Lower lobe of right lung (tissue), 2 donors: ENCODE measurements at regions not wholly inside any gene's neighbourhood (a gene's known extent, or its start where the extent isn't known, plus 50 kb on each side); places are given as distances from the start of the nearest gene placed in this dataset.

ENCODE experiments used
- ATAC-seq, 2 donors: fragments of 200-7000 bp; cut with Tn5 transposase; one replicate each; pipeline ENCODE4 v1.9.1; 2020 to 2022; ENCODE audit warnings: mild to moderate bottlenecking in 2 of 2, moderate library complexity in 2 of 2
- DNase-seq: peaks from one replicate; pipeline ENCODE4 v3.0.0-alpha.2; 2020
- H3K27ac ChIP-seq: fragments of 200-600 bp; one replicate; pipeline ENCODE4 v1.8.0; 2022
- H3K27me3 ChIP-seq: fragments of 200-600 bp; one replicate; pipeline ENCODE4 v1.8.0; 2022; ENCODE audit warnings: low read depth
- H3K36me3 ChIP-seq: fragments of 200-600 bp; one replicate; pipeline ENCODE4 v1.8.0; 2022; ENCODE audit warnings: mild to moderate bottlenecking
- H3K4me1 ChIP-seq: fragments of 200-600 bp; one replicate; pipeline ENCODE4 v1.8.0; 2022
- H3K4me3 ChIP-seq: fragments of 200-600 bp; one replicate; pipeline ENCODE4 v1.8.0; 2022; ENCODE audit warnings: mild to moderate bottlenecking
- H3K9me3 ChIP-seq: fragments of 200-600 bp; one replicate; pipeline ENCODE4 v1.8.0; 2022
- CTCF ChIP-seq: fragments of 200-600 bp; IDR thresholded peaks from one replicate; pipeline ENCODE4 v1.8.0; 2022; ENCODE audit warnings: antibody characterized with exemption, mild to moderate bottlenecking
- intact Hi-C: fragments of 100-400 bp; cut with DNase I; formaldehyde crosslinking; loops from one replicate; pipeline ENCODE4 v1.11.0; 2022
- donor health status: DM: no; HTN: yes; CAD: no; lungs with severe emphysema.

GRCh38 chr14:56900726-56901125 is 90.4 kb upstream of the OTX2 start:
- intact Hi-C loops = no loop called here
- Histone ChIP-seq H3K4me3 (no peak overlapping the region), H3K36me3 (no peaks in the 10 kb centered on the region), H3K27ac (no peak overlapping the region), H3K27me3 (no peaks in the 10 kb centered on the region), H3K4me1 (no peaks in the 10 kb centered on the region), H3K9me3 (no peaks in the 10 kb centered on the region)
- DNase-seq (no peak), ATAC-seq (no peak)
- no peak for TF ChIP-seq CTCF

- intact Hi-C loops = no loop called here
- Histone ChIP-seq H3K36me3 (no peaks in the 10 kb centered on the region), H3K4me3 (no peak overlapping the region), H3K27me3 (no peaks in the 10 kb centered on the region), H3K4me1 (no peaks in the 10 kb centered on the region), H3K9me3 (no peaks in the 10 kb centered on the region), H3K27ac (no peak overlapping the region)
- TF ChIP-seq CTCF = no peak
- ATAC-seq (no peak), DNase-seq (no peak)
Observed at GRCh38 chr14:56899829-56900228, 89.5 kb upstream of the OTX2 start.

- no peaks in the 10 kb centered on the region for H3K4me1 ChIP-seq
- DNase-seq (no peak), ATAC-seq (no peak)
Observed at GRCh38 chr14:56896922-56897321, 86.6 kb upstream of the OTX2 start.

GRCh38 chr14:56896231-56896630 is 86.0 kb upstream of the OTX2 start:
- no peak for TF ChIP-seq CTCF
- no peak overlapping the region for H3K4me3 ChIP-seq
- H3K4me1 ChIP-seq = no peaks in the 10 kb centered on the region
- DNase-seq = no peak
- H3K27me3 ChIP-seq = no peaks in the 10 kb centered on the region
- no peak for ATAC-seq
- no peaks in the 10 kb centered on the region for H3K9me3 ChIP-seq
- intact Hi-C loops = no loop called here
- H3K27ac ChIP-seq = no peak overlapping the region
- no peaks in the 10 kb centered on the region for H3K36me3 ChIP-seq

More at GRCh38 chr14:56896922-56897321, 86.6 kb upstream of the OTX2 start:
- intact Hi-C loops = no loop called here
- TF ChIP-seq CTCF = no peak
- no peaks in the 10 kb centered on the region for H3K36me3 ChIP-seq
- no peaks in the 10 kb centered on the region for H3K27me3 ChIP-seq
- no peak overlapping the region for H3K27ac ChIP-seq
- H3K9me3 ChIP-seq = no peaks in the 10 kb centered on the region
- no peak overlapping the region for H3K4me3 ChIP-seq

GRCh38 chr14:56895154-56895553 is 84.9 kb upstream of the OTX2 start:
- ATAC-seq (no peak), DNase-seq (no peak)
- H3K4me1 ChIP-seq = no peaks in the 10 kb centered on the region
- H3K27me3 ChIP-seq = no peaks in the 10 kb centered on the region
- no peaks in the 10 kb centered on the region for H3K36me3 ChIP-seq
- no peak overlapping the region for H3K4me3 ChIP-seq
- TF ChIP-seq CTCF = no peak
- no peaks in the 10 kb centered on the region for H3K9me3 ChIP-seq
- intact Hi-C loops = no loop called here
- H3K27ac ChIP-seq = no peak overlapping the region

- Histone ChIP-seq H3K27me3 (no peaks in the 10 kb centered on the region), H3K27ac (no peak overlapping the region), H3K4me1 (no peaks in the 10 kb centered on the region), H3K9me3 (no peaks in the 10 kb centered on the region), H3K36me3 (no peaks in the 10 kb centered on the region), H3K4me3 (no peak overlapping the region)
- intact Hi-C loops = no loop called here
- DNase-seq (no peak), ATAC-seq (no peak)
- TF ChIP-seq CTCF = no peak
Observed at GRCh38 chr14:56894591-56894991, 84.3 kb upstream of the OTX2 start.
